OCI-LY1 (cell line): ENCODE measurements at regions not wholly inside any gene's neighbourhood (a gene's known extent, or its start where the extent isn't known, plus 50 kb on each side); places are given as distances from the start of the nearest gene placed in this dataset.

Source experiments
- H2AFZ ChIP-seq: fragments of 200-600 bp; sonication (generic), shearing (Covaris generic); 2 replicates; pipeline ENCODE4 v1.6.0; 2014; ENCODE audit warnings: antibody characterized with exemption, mild to moderate bottlenecking, low read length
- H3F3A ChIP-seq: fragments of 200-600 bp; sonication (generic), shearing (Covaris generic); 2 replicates; pipeline ENCODE4 v1.6.0; 2014; ENCODE audit warnings: mild to moderate bottlenecking, antibody characterized with exemption, low read length, moderate library complexity; ENCODE audit not compliant: insufficient read depth
- H3K27ac ChIP-seq: fragments of 200-600 bp; sonication (generic); 2 replicates; pipeline ENCODE4 v1.5.1; 2014; ENCODE audit warnings: low read length, mixed run types, mild to moderate bottlenecking, low read depth; ENCODE audit not compliant: poor library complexity, severe bottlenecking
- H3K27me3 ChIP-seq: fragments of 200-600 bp; sonication (generic); 2 replicates; pipeline ENCODE4 v1.6.0; 2014; ENCODE audit warnings: antibody characterized with exemption, mild to moderate bottlenecking, low read length, moderate library complexity; ENCODE audit not compliant: insufficient read depth
- H3K36me3 ChIP-seq: fragments of 200-600 bp; sonication (generic); 2 replicates; pipeline ENCODE4 v1.6.1; 2014; ENCODE audit warnings: mild to moderate bottlenecking, antibody characterized with exemption, low read length, moderate library complexity, mixed read lengths; ENCODE audit not compliant: insufficient read depth
- H3K4me1 ChIP-seq: fragments of 200-600 bp; sonication (generic); 2 replicates; pipeline ENCODE4 v1.5.1; 2014; ENCODE audit warnings: mild to moderate bottlenecking, low read length, moderate library complexity; ENCODE audit not compliant: insufficient read depth, severe bottlenecking
- H3K4me2 ChIP-seq: fragments of 200-600 bp; sonication (generic), shearing (Covaris generic); 2 replicates; pipeline ENCODE4 v1.6.1; 2014; ENCODE audit warnings: low read length
- H3K4me3 ChIP-seq: fragments of 200-600 bp; sonication (generic); 2 replicates; pipeline ENCODE4 v1.5.1; 2014; ENCODE audit warnings: low read length, low read depth, mild to moderate bottlenecking, mixed read lengths; ENCODE audit not compliant: poor library complexity, severe bottlenecking
- H3K79me2 ChIP-seq: fragments of 200-600 bp; shearing (Covaris generic); 2 replicates; pipeline ENCODE4 v1.6.1; 2016; ENCODE audit warnings: mixed run types, low read length, mixed read lengths; ENCODE audit not compliant: insufficient read depth
- H3K9ac ChIP-seq: fragments of 200-600 bp; sonication (generic), shearing (Covaris generic); 2 replicates; pipeline ENCODE4 v1.6.1; 2014; ENCODE audit warnings: mild to moderate bottlenecking, low read length, mixed read lengths
- H3K9me2 ChIP-seq: fragments of 200-600 bp; sonication (generic), shearing (Covaris generic); 2 replicates; pipeline ENCODE4 v1.6.1; 2014; ENCODE audit warnings: low read depth, mild to moderate bottlenecking, low read length, mixed read lengths
- H3K9me3 ChIP-seq: fragments of 200-600 bp; shearing (Covaris generic); 2 replicates; pipeline ENCODE4 v1.6.1; 2014; ENCODE audit warnings: low read length, mixed read lengths
- H4K20me1 ChIP-seq: fragments of 200-600 bp; sonication (generic), shearing (Covaris generic); 2 replicates; pipeline ENCODE4 v1.6.0; 2016; ENCODE audit warnings: mild to moderate bottlenecking, low read length; ENCODE audit not compliant: insufficient read depth
- EZH2 ChIP-seq: fragments of 200-600 bp; sonication (generic), shearing (Covaris generic); IDR thresholded peaks from 2 replicates; pipeline ENCODE4 v1.8.0; 2017; ENCODE audit warnings: borderline replicate concordance, mixed run types, mild to moderate bottlenecking, antibody characterized with exemption, low read length, moderate library complexity, mixed read lengths
- TF ChIP-seq, protein P1 (sequence below): fragments of 200-600 bp; sonication (generic), shearing (Covaris generic); IDR thresholded peaks from 2 replicates; pipeline ENCODE4 v1.5.1; 2017; ENCODE audit warnings: mild to moderate bottlenecking, antibody characterized with exemption, low read length, moderate library complexity, mixed read lengths

DNA sequence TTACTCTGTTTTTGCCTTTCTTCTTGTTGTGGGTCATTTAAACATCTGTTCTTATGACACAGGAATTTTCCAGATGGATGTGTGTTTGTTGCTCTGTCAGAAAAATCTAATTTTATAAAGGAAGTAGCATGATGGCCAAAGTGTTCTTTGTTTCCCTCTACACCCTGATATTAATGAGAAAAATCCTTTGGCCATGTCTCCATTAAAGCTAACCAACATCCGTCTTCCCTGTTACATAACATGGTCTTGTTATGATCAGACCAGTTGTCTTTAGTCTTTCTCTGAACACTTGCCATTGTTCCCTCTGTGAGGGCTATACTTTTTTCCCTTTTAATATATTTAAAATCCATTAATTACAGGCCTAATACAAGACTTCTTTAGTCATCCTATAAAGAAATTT is 142.2 kb upstream of the SPRY2 start:
- Histone ChIP-seq H3K4me2 (no peak overlapping the region), H3K36me3 (no peaks in the 10 kb centered on the region), H3K9ac (no peak overlapping the region), H3K9me2 (no peaks in the 10 kb centered on the region), H3K27me3 (no peaks in the 10 kb centered on the region), H2AFZ (no peak overlapping the region), H3K4me1 (peaks cover under 1% of the 10 kb centered on the region), H3K79me2 (no peaks in the 10 kb centered on the region), H3F3A (no peaks in the 10 kb centered on the region), H3K27ac (no peak overlapping the region), H3K9me3 (no peaks in the 10 kb centered on the region), H3K4me3 (no peak overlapping the region), H4K20me1 (no peaks in the 10 kb centered on the region)
- TF ChIP-seq, protein P1, sequence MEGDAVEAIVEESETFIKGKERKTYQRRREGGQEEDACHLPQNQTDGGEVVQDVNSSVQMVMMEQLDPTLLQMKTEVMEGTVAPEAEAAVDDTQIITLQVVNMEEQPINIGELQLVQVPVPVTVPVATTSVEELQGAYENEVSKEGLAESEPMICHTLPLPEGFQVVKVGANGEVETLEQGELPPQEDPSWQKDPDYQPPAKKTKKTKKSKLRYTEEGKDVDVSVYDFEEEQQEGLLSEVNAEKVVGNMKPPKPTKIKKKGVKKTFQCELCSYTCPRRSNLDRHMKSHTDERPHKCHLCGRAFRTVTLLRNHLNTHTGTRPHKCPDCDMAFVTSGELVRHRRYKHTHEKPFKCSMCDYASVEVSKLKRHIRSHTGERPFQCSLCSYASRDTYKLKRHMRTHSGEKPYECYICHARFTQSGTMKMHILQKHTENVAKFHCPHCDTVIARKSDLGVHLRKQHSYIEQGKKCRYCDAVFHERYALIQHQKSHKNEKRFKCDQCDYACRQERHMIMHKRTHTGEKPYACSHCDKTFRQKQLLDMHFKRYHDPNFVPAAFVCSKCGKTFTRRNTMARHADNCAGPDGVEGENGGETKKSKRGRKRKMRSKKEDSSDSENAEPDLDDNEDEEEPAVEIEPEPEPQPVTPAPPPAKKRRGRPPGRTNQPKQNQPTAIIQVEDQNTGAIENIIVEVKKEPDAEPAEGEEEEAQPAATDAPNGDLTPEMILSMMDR: no peak
- TF ChIP-seq EZH2: no peak

DNA sequence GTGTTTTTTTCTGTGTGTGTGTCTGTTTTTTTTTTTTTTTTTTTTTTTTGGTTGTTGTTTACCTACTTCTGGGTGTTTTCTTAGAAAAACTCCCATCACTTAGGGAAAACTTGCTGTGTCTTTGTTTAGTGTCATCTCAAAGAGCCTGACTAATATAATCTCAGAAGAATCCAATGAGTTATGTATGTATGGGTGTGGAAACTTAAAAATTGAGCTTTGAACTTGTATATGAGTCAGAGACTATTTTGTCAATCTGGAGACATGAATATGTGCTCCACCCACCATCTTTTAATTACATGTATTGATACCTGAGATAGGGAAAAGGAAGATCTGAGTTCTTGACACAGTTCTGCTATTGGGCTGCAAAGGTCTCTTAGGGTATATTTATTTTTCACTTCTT is 140.7 kb upstream of the SPRY2 start:
- Histone ChIP-seq H3K9me2 (no peaks in the 10 kb centered on the region), H3K36me3 (no peaks in the 10 kb centered on the region), H3K27ac (no peak overlapping the region), H3K27me3 (no peaks in the 10 kb centered on the region), H3F3A (no peaks in the 10 kb centered on the region), H3K9ac (no peak overlapping the region), H4K20me1 (no peaks in the 10 kb centered on the region), H2AFZ (no peak overlapping the region), H3K4me3 (no peak overlapping the region), H3K4me1 (peaks cover 14% of the 10 kb centered on the region), H3K79me2 (no peaks in the 10 kb centered on the region), H3K9me3 (no peaks in the 10 kb centered on the region), H3K4me2 (no peak overlapping the region)
- TF ChIP-seq, protein P1: no peak

DNA sequence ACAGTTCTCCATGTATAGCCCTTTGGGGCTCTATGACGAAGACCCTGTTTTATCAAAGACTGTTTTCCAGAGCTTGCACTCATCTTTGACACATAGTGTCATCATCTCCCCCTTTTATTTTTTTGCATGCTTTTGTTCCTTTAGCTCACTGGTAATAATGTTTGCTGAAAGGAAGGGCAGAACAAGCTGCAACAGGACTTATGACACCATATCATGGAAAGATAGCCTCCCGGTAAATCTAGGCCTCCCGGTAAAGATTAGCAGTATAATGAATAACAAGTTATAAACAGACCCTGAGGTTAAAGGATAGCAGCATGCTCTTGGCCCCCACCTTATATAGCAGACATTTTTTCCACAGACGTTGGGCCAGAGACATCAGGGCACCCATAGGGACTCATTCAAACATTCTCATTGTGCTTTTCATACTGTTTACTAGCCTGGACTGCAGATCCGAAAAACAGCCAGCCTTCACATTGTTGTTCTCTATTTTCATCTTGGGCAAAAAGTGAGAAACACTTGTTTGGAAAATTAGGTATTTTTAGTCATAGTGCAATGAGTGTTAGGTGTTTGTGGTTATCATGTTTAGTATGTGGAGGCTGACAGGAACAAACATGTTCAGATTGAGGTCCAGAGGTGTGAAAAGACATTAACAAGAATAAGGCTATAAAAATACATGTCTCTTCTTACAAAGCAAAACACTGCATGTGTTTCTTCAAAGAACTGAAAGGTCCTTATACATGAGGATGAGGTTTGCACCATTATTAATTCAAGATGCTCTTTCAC is 136.9 kb upstream of the SPRY2 start:
- Histone ChIP-seq H4K20me1 (no peaks in the 10 kb centered on the region), H3K27me3 (no peaks in the 10 kb centered on the region), H3K79me2 (no peaks in the 10 kb centered on the region), H3K36me3 (no peaks in the 10 kb centered on the region), H3K4me3 (no peak overlapping the region), H3K4me2 (no peak overlapping the region), H3K4me1 (peaks cover 14% of the 10 kb centered on the region), H3F3A (no peaks in the 10 kb centered on the region), H3K9me2 (no peaks in the 10 kb centered on the region), H2AFZ (no peak overlapping the region), H3K27ac (peak overlapping the region; percentile 4), H3K9me3 (no peaks in the 10 kb centered on the region), H3K9ac (no peak overlapping the region)
- TF ChIP-seq, protein P1: no peak
- no peak for TF ChIP-seq EZH2
